Left ventricle myocardium inferior (tissue), 1 donor: ENCODE measurements at regions not wholly inside any gene's neighbourhood (a gene's known extent, or its start where the extent isn't known, plus 50 kb on each side); places are given as distances from the start of the nearest gene placed in this dataset.

Source experiments
- DNase-seq: peaks from one replicate; pipeline ENCODE4 v3.0.0-alpha.2; 2020
- H3K27ac ChIP-seq: fragments of 200-600 bp; replicated peaks from 2 replicates; pipeline ENCODE4 v1.8.0; 2021
- H3K27me3 ChIP-seq: fragments of 200-600 bp; 2 replicates; pipeline ENCODE4 v1.8.0; 2021; ENCODE audit warnings: low read depth
- H3K36me3 ChIP-seq: fragments of 200-600 bp; 2 replicates; pipeline ENCODE4 v1.8.0; 2021
- H3K4me1 ChIP-seq: fragments of 200-600 bp; 2 replicates; pipeline ENCODE4 v1.8.0; 2021
- H3K4me3 ChIP-seq: fragments of 200-600 bp; 2 replicates; pipeline ENCODE4 v1.8.0; 2021; ENCODE audit warnings: mild to moderate bottlenecking, moderate library complexity
- H3K9me3 ChIP-seq: fragments of 200-600 bp; replicated peaks from 2 replicates; pipeline ENCODE4 v1.8.0; 2021
- CTCF ChIP-seq: fragments of 200-600 bp; IDR thresholded peaks from 2 replicates; pipeline ENCODE4 v1.8.0; 2021; ENCODE audit warnings: antibody characterized with exemption, mild to moderate bottlenecking, borderline replicate concordance
- intact Hi-C: fragments of 100-400 bp; cut with micrococcal nuclease; formaldehyde crosslinking; loops from one replicate; pipeline ENCODE4 v1.11.0; 2022
- donor health status: DM: no; HTN: yes; CAD: no; lungs with severe emphysema.

- H3K4me1 ChIP-seq: peaks cover 29% of the 10 kb centered on the region
- no peak for TF ChIP-seq CTCF
- intact Hi-C loops: no loop called here
- no peak overlapping the region for H3K4me3 ChIP-seq
- DNase-seq: no peak
- no peaks in the 10 kb centered on the region for H3K36me3 ChIP-seq
- H3K27me3 ChIP-seq: no peaks in the 10 kb centered on the region
- peak overlapping the region; percentile 41 for H3K27ac ChIP-seq
- no peaks in the 10 kb centered on the region for H3K9me3 ChIP-seq
Measured at GRCh38 chr10:31136930-31137885, 105.5 kb upstream of the ZNF438 start.

- no peaks in the 10 kb centered on the region for H3K9me3 ChIP-seq
- H3K27ac ChIP-seq: no peak overlapping the region
- H3K36me3 ChIP-seq: no peaks in the 10 kb centered on the region
- no peak overlapping the region for H3K4me3 ChIP-seq
- peaks cover 26% of the 10 kb centered on the region for H3K4me1 ChIP-seq
- DNase-seq: no peak
- TF ChIP-seq CTCF: no peak
- no peaks in the 10 kb centered on the region for H3K27me3 ChIP-seq
- intact Hi-C loops: no loop called here
Measured at GRCh38 chr10:31138026-31138553, 106.4 kb upstream of the ZNF438 start.

- Histone ChIP-seq H3K36me3 (no peaks in the 10 kb centered on the region), H3K9me3 (no peaks in the 10 kb centered on the region), H3K27me3 (no peaks in the 10 kb centered on the region), H3K4me1 (peaks cover 13% of the 10 kb centered on the region), H3K4me3 (no peak overlapping the region), H3K27ac (no peak overlapping the region)
- intact Hi-C loops: no loop called here
- no peak for DNase-seq
- no peak for TF ChIP-seq CTCF
Measured at GRCh38 chr10:31139497-31139896, 107.8 kb upstream of the ZNF438 start.

GRCh38 chr10:31140716-31141115 lies 109.1 kb upstream of the ZNF438 start:
- Histone ChIP-seq H3K4me1 (peaks cover 10% of the 10 kb centered on the region), H3K27me3 (no peaks in the 10 kb centered on the region), H3K4me3 (no peak overlapping the region), H3K27ac (no peak overlapping the region), H3K9me3 (no peaks in the 10 kb centered on the region), H3K36me3 (no peaks in the 10 kb centered on the region)
- no peak for DNase-seq
- intact Hi-C loops: no loop called here
- no peak for TF ChIP-seq CTCF

- Histone ChIP-seq H3K36me3 (no peaks in the 10 kb centered on the region), H3K9me3 (no peaks in the 10 kb centered on the region), H3K27ac (no peak overlapping the region), H3K4me3 (no peak overlapping the region), H3K4me1 (peaks cover 19% of the 10 kb centered on the region), H3K27me3 (no peaks in the 10 kb centered on the region)
- no peak for TF ChIP-seq CTCF
- DNase-seq: no peak
- intact Hi-C loops: no loop called here
Measured at GRCh38 chr10:31142026-31142425, 110.4 kb upstream of the ZNF438 start.
